ENCODE measurements at regions not wholly inside any gene's neighbourhood (a gene's known extent, or its start where the extent isn't known, plus 50 kb on each side); places are given as distances from the start of the nearest gene placed in this dataset.

DNA sequence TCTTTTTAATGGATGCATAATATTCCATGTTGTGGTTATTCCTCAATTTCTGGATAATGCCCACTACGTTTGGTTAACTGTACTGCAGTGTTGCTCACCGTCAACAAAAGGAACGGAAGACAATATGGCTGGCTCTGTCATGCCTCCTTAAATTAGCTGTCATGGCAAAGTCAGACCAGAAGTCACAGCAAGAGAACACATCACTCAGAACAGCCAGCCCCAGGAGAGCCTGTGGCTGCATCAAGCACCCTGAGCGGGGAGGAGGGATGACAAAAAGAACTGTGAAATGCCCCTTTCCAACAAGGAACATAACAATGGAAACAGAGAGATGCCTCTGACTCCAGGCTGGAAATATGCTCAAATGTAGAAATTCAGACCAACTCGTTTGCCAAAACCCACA lies 366.0 kb upstream of the ZNF507 start:
- Histone ChIP-seq H3K4me1 (no peaks in the 10 kb centered on the region), H3K27me3 (no peaks in the 10 kb centered on the region), H3K4me3 (no peak overlapping the region), H3K27ac (no peak overlapping the region), H3K36me3 (no peaks in the 10 kb centered on the region), H3K9me3 (no peaks in the 10 kb centered on the region)
- ATAC-seq, result no peak
- 89% methylated on average over 5 of the region's 5 CpGs; no CpG with 5 or more reads in 1 of the 2 donors for WGBS, 2 donors (ENCODE audit: low coverage in 1 of 2)
- TF ChIP-seq, protein P1, sequence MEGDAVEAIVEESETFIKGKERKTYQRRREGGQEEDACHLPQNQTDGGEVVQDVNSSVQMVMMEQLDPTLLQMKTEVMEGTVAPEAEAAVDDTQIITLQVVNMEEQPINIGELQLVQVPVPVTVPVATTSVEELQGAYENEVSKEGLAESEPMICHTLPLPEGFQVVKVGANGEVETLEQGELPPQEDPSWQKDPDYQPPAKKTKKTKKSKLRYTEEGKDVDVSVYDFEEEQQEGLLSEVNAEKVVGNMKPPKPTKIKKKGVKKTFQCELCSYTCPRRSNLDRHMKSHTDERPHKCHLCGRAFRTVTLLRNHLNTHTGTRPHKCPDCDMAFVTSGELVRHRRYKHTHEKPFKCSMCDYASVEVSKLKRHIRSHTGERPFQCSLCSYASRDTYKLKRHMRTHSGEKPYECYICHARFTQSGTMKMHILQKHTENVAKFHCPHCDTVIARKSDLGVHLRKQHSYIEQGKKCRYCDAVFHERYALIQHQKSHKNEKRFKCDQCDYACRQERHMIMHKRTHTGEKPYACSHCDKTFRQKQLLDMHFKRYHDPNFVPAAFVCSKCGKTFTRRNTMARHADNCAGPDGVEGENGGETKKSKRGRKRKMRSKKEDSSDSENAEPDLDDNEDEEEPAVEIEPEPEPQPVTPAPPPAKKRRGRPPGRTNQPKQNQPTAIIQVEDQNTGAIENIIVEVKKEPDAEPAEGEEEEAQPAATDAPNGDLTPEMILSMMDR (IDR thresholded peaks at IDR 0.05), result no peak
- TF ChIP-seq POLR2A (IDR thresholded peaks at IDR 0.05) (no peak), POLR2AphosphoS5 (IDR thresholded peaks at IDR 0.05) (no peak), EP300 (IDR thresholded peaks at IDR 0.05) (no peak)

DNA sequence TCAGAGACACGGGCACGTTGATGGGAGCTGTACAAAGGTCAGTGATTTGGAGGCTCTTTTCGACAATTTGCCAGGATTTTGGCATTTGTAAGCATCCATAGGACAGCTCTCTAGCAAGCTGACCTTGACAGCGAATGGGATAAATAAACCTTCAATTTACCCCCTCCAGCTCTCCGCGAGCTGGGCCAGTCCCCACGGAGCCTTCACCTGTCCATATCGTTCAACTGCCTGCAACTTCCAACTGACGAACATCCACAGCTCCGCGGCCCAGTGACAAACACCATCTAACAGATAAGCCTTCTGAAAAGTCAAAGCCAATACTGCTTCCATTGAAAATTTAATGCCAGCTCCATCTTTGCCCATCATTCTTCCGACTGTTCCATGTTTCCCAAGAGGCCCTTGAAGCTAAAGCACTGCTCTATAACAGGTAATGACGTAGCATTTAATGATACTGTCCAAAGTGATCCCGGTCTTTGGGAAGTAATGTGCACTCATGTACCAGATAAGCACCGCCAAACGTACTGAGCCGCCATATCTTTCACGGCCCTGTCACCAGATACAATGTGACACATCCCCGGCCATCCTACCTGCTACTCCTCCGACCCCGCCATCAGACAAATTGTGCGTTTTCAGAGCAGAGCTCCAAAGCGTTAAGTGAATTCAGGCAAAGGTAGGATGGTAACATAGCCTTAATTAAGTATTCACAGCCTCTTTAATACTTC lies 365.3 kb upstream of the ZNF507 start:
- TF ChIP-seq EP300 (IDR thresholded peaks at IDR 0.05), result no peak
- TF ChIP-seq POLR2A (IDR thresholded peaks at IDR 0.05), result no peak
- TF ChIP-seq, protein P1 (IDR thresholded peaks at IDR 0.05), result no peak
- no peak for TF ChIP-seq POLR2AphosphoS5 (IDR thresholded peaks at IDR 0.05)
- 87% methylated on average over 16 to 23 of the region's 23 CpGs for WGBS, 2 donors (ENCODE audit: low coverage in 1 of 2)
- H3K36me3 ChIP-seq, result no peaks in the 10 kb centered on the region
- peaks cover 0 to 4% (median 0%) of the 10 kb centered on the region in 3 donors for H3K9me3 ChIP-seq
- no peaks in the 10 kb centered on the region for H3K4me1 ChIP-seq
- H3K27ac ChIP-seq, result no peak overlapping the region
- no peaks in the 10 kb centered on the region for H3K27me3 ChIP-seq
- ATAC-seq, result no peak
- H3K4me3 ChIP-seq, result no peak overlapping the region

- no peak for ATAC-seq
- TF ChIP-seq POLR2AphosphoS5 (IDR thresholded peaks at IDR 0.05) (no peak), POLR2A (IDR thresholded peaks at IDR 0.05) (no peak), EP300 (IDR thresholded peaks at IDR 0.05) (no peak)
- TF ChIP-seq, protein P1 (IDR thresholded peaks at IDR 0.05), result no peak
- H3K36me3 ChIP-seq, result no peaks in the 10 kb centered on the region
- H3K27me3 ChIP-seq, result no peaks in the 10 kb centered on the region
- WGBS, 2 donors (ENCODE audit: low coverage in 1 of 2), result 78 to 89% methylated on average over 5 of the region's 5 CpGs
- H3K27ac ChIP-seq, result no peak overlapping the region
- peaks cover 0 to 11% (median 0%) of the 10 kb centered on the region in 3 donors for H3K9me3 ChIP-seq
- H3K4me1 ChIP-seq, result no peaks in the 10 kb centered on the region
- no peak overlapping the region for H3K4me3 ChIP-seq
Measured at GRCh38 chr19:31980796-31981195, 364.6 kb upstream of the ZNF507 start.

- no peak for ATAC-seq
- Histone ChIP-seq H3K9me3 (peaks cover 0 to 15% (median 0%) of the 10 kb centered on the region in 3 donors), H3K4me3 (no peak overlapping the region), H3K27me3 (no peaks in the 10 kb centered on the region), H3K36me3 (no peaks in the 10 kb centered on the region), H3K27ac (no peak overlapping the region), H3K4me1 (no peaks in the 10 kb centered on the region)
- WGBS, 2 donors (ENCODE audit: low coverage in 1 of 2), result no CpG with 5 or more reads among the region's 2 CpGs
- TF ChIP-seq, protein P1 (IDR thresholded peaks at IDR 0.05), result no peak
- TF ChIP-seq POLR2AphosphoS5 (IDR thresholded peaks at IDR 0.05), result no peak
Measured at GRCh38 chr19:31981545-31981944, 363.9 kb upstream of the ZNF507 start.

DNA sequence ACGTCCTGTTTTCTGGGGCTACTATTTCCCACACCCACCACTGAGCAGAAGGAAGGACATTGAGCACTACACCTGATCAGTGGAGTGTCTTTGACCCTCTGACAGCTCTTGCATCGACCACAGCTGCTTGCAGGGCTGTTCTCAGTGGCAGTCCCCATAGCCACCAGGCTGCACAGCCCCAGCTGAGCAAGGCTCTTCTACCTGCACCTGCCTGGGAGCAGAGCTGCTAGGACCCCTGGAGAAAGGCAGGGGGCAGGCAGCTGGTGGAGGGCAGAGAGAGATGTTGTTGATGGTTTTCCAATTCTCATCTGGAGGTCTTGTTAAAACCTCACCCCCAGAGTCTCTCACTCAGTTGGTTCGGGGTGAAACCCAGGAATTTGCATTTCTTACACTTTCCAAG lies 361.8 kb upstream of the ZNF507 start:
- 100% methylated on average over 1 of the region's 3 CpGs; no CpG with 5 or more reads in 1 of the 2 donors for WGBS, 2 donors (ENCODE audit: low coverage in 1 of 2)
- ATAC-seq, result no peak
- Histone ChIP-seq H3K27ac (no peak overlapping the region), H3K27me3 (no peaks in the 10 kb centered on the region), H3K4me1 (no peaks in the 10 kb centered on the region), H3K4me3 (no peak overlapping the region), H3K9me3 (peaks cover 0 to 15% (median 0%) of the 10 kb centered on the region in 3 donors), H3K36me3 (no peaks in the 10 kb centered on the region)
- TF ChIP-seq, protein P1 (IDR thresholded peaks at IDR 0.05), result no peak
- TF ChIP-seq EP300 (IDR thresholded peaks at IDR 0.05) (no peak), POLR2A (IDR thresholded peaks at IDR 0.05) (no peak)

Measured in gastroesophageal sphincter (tissue), 4 donors.